K562 (cell line): ENCODE measurements at regions not wholly inside any gene's neighbourhood (a gene's known extent, or its start where the extent isn't known, plus 50 kb on each side); places are given as distances from the start of the nearest gene placed in this dataset.

Experiments used
- ATF4 ChIP-seq: fragments of 450-650 bp; formaldehyde crosslinking; IDR thresholded peaks from 2 replicates; pipeline ENCODE4 v1.4.0; 2022; ENCODE audit warnings: mild to moderate bottlenecking, moderate library complexity
- HNRNPK ChIP-seq: fragments of 200-400 bp; formaldehyde crosslinking; IDR thresholded peaks from one replicate; pipeline ENCODE4 v1.6.1; 2018; ENCODE audit warnings: mild to moderate bottlenecking, low read depth, low read length; ENCODE audit not compliant: poor library complexity, severe bottlenecking
- KLF6 ChIP-seq: fragments of 250-450 bp; sonication (Bioruptor Pico); IDR thresholded peaks from 2 replicates; pipeline ENCODE4 v1.4.0; 2020; ENCODE audit warnings: mild to moderate bottlenecking, moderate library complexity, borderline replicate concordance
- MAZ ChIP-seq, 2 experiments: fragments of 450-650 bp in 1 of 2; sonication (generic) in 1 of 2; formaldehyde crosslinking; IDR thresholded peaks in 1 of 2; conservative IDR thresholded peaks in 1 of 2; 2 replicates each; pipeline versions ENCODE4 v1.4.0 to v1.5.0; 2020; ENCODE audit warnings: mild to moderate bottlenecking in 1 of 2, missing genetic modification reagents in 1 of 2
- SNIP1 ChIP-seq: fragments of 450-650 bp; IDR thresholded peaks from 2 replicates; pipeline ENCODE4 v1.7.1; 2017; ENCODE audit warnings: low read depth, mild to moderate bottlenecking
- ZEB2 ChIP-seq: fragments of 450-650 bp; IDR thresholded peaks from 2 replicates; pipeline ENCODE4 v1.6.1; 2016
- ZNF174 ChIP-seq: fragments of 250-450 bp; sonication (Bioruptor Pico); IDR thresholded peaks from 2 replicates; pipeline ENCODE4 v1.4.0; 2020; ENCODE audit warnings: mild to moderate bottlenecking
- TF ChIP-seq, protein P1 (sequence below): sonication (generic); formaldehyde crosslinking; IDR thresholded peaks from 2 replicates; pipeline ENCODE4 v1.8.0; 2023; ENCODE audit warnings: missing genetic modification reagents, mild to moderate bottlenecking, borderline replicate concordance

DNA sequence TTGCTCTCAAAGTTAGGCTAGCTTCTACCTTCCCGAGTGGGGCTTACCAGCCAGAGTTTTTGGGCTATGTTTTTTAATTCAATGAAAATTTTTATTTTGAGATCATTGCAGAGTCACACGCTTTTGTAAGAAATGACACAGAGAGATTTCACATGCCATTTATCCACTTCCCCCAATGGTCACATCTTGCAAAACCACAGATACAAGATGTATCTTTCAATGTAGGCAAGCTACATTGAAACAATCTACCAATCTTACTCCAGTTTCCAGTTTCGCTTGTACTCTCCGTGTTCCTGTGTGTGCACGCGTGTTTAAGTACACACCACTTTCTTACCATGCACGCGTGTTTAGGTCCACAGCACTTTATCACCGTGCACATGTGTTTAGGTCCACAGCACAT, 89.4 kb upstream of the LEP start (continued):
- TF ChIP-seq ATF4 (CRISPR knock-in tag): no peak
- TF ChIP-seq ZEB2: no peak
- no peak for TF ChIP-seq MAZ (CRISPR knock-in tag; conservative IDR thresholded peaks at IDR 0.05 in 1 of 2, IDR thresholded peaks at IDR 0.05 in 1 of 2)
- no peak for TF ChIP-seq ZNF174 (CRISPR knock-in tag)
- no peak for TF ChIP-seq SNIP1
- TF ChIP-seq KLF6: no peak
- TF ChIP-seq, protein P1, sequence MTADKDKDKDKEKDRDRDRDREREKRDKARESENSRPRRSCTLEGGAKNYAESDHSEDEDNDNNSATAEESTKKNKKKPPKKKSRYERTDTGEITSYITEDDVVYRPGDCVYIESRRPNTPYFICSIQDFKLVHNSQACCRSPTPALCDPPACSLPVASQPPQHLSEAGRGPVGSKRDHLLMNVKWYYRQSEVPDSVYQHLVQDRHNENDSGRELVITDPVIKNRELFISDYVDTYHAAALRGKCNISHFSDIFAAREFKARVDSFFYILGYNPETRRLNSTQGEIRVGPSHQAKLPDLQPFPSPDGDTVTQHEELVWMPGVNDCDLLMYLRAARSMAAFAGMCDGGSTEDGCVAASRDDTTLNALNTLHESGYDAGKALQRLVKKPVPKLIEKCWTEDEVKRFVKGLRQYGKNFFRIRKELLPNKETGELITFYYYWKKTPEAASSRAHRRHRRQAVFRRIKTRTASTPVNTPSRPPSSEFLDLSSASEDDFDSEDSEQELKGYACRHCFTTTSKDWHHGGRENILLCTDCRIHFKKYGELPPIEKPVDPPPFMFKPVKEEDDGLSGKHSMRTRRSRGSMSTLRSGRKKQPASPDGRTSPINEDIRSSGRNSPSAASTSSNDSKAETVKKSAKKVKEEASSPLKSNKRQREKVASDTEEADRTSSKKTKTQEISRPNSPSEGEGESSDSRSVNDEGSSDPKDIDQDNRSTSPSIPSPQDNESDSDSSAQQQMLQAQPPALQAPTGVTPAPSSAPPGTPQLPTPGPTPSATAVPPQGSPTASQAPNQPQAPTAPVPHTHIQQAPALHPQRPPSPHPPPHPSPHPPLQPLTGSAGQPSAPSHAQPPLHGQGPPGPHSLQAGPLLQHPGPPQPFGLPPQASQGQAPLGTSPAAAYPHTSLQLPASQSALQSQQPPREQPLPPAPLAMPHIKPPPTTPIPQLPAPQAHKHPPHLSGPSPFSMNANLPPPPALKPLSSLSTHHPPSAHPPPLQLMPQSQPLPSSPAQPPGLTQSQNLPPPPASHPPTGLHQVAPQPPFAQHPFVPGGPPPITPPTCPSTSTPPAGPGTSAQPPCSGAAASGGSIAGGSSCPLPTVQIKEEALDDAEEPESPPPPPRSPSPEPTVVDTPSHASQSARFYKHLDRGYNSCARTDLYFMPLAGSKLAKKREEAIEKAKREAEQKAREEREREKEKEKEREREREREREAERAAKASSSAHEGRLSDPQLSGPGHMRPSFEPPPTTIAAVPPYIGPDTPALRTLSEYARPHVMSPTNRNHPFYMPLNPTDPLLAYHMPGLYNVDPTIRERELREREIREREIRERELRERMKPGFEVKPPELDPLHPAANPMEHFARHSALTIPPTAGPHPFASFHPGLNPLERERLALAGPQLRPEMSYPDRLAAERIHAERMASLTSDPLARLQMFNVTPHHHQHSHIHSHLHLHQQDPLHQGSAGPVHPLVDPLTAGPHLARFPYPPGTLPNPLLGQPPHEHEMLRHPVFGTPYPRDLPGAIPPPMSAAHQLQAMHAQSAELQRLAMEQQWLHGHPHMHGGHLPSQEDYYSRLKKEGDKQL (CRISPR knock-in tag): no peak
- no peak for TF ChIP-seq HNRNPK
